BLaER1 treated with 17β-estradiol and CSF1 and Interleukin-3, amounts not matched to agents 10 nM and 100 nM (cell line): ENCODE measurements at regions not wholly inside any gene's neighbourhood (a gene's known extent, or its start where the extent isn't known, plus 50 kb on each side); places are given as distances from the start of the nearest gene placed in this dataset.

ENCODE experiments used
- H3K27ac ChIP-seq, 11 experiments: shearing (Covaris generic); formaldehyde crosslinking; 2 replicates each; pipeline ENCODE4 v1.8.1; 2022
- H3K27me3 ChIP-seq, 11 experiments: shearing (Covaris generic); formaldehyde crosslinking; 2 replicates each; pipeline ENCODE4 v1.8.1; 2022
- H3K36me3 ChIP-seq, 11 experiments: shearing (Covaris generic); formaldehyde crosslinking; 2 replicates each; pipeline ENCODE4 v1.8.1; 2022
- H3K4me1 ChIP-seq, 10 experiments: shearing (Covaris generic); formaldehyde crosslinking; 2 replicates each; pipeline ENCODE4 v1.8.1; 2022
- H3K4me2 ChIP-seq, 11 experiments: shearing (Covaris generic); formaldehyde crosslinking; 2 replicates each; pipeline ENCODE4 v1.8.1; 2022
- H3K4me3 ChIP-seq, 10 experiments: shearing (Covaris generic); formaldehyde crosslinking; 2 replicates each; pipeline ENCODE4 v1.8.1; 2022
- H3K9ac ChIP-seq, 11 experiments: shearing (Covaris generic); formaldehyde crosslinking; 2 replicates each; pipeline ENCODE4 v1.8.1; 2022
- H3K9me3 ChIP-seq, 11 experiments: shearing (Covaris generic); formaldehyde crosslinking; replicated peaks in 1 of 11; 2 replicates each; pipeline ENCODE4 v1.8.1; 2022
- H4K20me1 ChIP-seq, 11 experiments: shearing (Covaris generic); formaldehyde crosslinking; 2 replicates each; pipeline ENCODE4 v1.8.1; 2022
- Cebpa-rat ChIP-seq, 11 experiments: shearing (Covaris generic); IDR thresholded peaks; 2 replicates each; pipeline ENCODE4 v1.8.1; 2022

- no peak overlapping the region for H3K9ac ChIP-seq
- H3K9me3 ChIP-seq, result 0 out of 22 replicates have a peak, but pooled peaks cover 0 to 20% (median 0%) of the 10 kb centered on the region in 11 experiments
- H4K20me1 ChIP-seq, result no peaks in the 10 kb centered on the region
- no peak overlapping the region for H3K27ac ChIP-seq
- no peak overlapping the region for H3K4me2 ChIP-seq
- no peaks in the 10 kb centered on the region for H3K4me1 ChIP-seq
- no peak for TF ChIP-seq Cebpa-rat (IDR thresholded peaks at IDR 0.05)
- no peak overlapping the region for H3K4me3 ChIP-seq
- no peaks in the 10 kb centered on the region for H3K36me3 ChIP-seq
- no peaks in the 10 kb centered on the region for H3K27me3 ChIP-seq
Observed at GRCh38 chrX:104445591-104445990, 120.4 kb upstream of the IL1RAPL2 start.

GRCh38 chrX:104435249-104435648, 130.8 kb upstream of the IL1RAPL2 start:
- Histone ChIP-seq H3K9me3 (peaks cover 0 to 6% (median 0%) of the 10 kb centered on the region in 11 experiments; a peak in 1 of 22 replicates), H3K4me2 (peak overlapping the region in 7 of 11 experiments; percentile 11 to 31 (median 23); a peak in 3 of 22 replicates), H3K27me3 (no peaks in the 10 kb centered on the region), H3K4me1 (peaks cover 0 to 16% (median 9%) of the 10 kb centered on the region in 10 experiments; a peak in 7 of 20 replicates), H3K27ac (no peak overlapping the region), H3K36me3 (no peaks in the 10 kb centered on the region), H3K9ac (no peak overlapping the region), H3K4me3 (no peak overlapping the region), H4K20me1 (no peaks in the 10 kb centered on the region)
- no peak for TF ChIP-seq Cebpa-rat (IDR thresholded peaks at IDR 0.05)

GRCh38 chrX:104432321-104432720, 133.7 kb upstream of the IL1RAPL2 start:
- no peaks in the 10 kb centered on the region for H3K9me3 ChIP-seq
- H3K4me2 ChIP-seq, result no peak overlapping the region
- no peaks in the 10 kb centered on the region for H4K20me1 ChIP-seq
- H3K36me3 ChIP-seq, result no peaks in the 10 kb centered on the region
- H3K4me1 ChIP-seq, result peaks cover 0 to 16% (median 9%) of the 10 kb centered on the region in 10 experiments; a peak in 7 of 20 replicates
- H3K9ac ChIP-seq, result no peak overlapping the region
- no peak overlapping the region for H3K4me3 ChIP-seq
- no peaks in the 10 kb centered on the region for H3K27me3 ChIP-seq
- TF ChIP-seq Cebpa-rat (IDR thresholded peaks at IDR 0.05), result no peak
- H3K27ac ChIP-seq, result no peak overlapping the region

GRCh38 chrX:104430742-104431119, 135.3 kb upstream of the IL1RAPL2 start:
- Histone ChIP-seq H3K27me3 (no peaks in the 10 kb centered on the region), H3K4me3 (no peak overlapping the region), H4K20me1 (no peaks in the 10 kb centered on the region), H3K4me1 (peaks cover 0 to 16% (median 8%) of the 10 kb centered on the region in 10 experiments; a peak in 7 of 20 replicates), H3K27ac (no peak overlapping the region), H3K9ac (no peak overlapping the region), H3K9me3 (no peaks in the 10 kb centered on the region), H3K36me3 (no peaks in the 10 kb centered on the region), H3K4me2 (no peak overlapping the region; a peak in 1 of 22 replicates)
- TF ChIP-seq Cebpa-rat (IDR thresholded peaks at IDR 0.05), result no peak

GRCh38 chrX:104430072-104430741, 135.8 kb upstream of the IL1RAPL2 start:
- no peak overlapping the region for H3K27ac ChIP-seq
- H3K9ac ChIP-seq, result no peak overlapping the region
- peaks cover 0 to 14% (median 7%) of the 10 kb centered on the region in 10 experiments; a peak in 7 of 20 replicates for H3K4me1 ChIP-seq
- no peaks in the 10 kb centered on the region for H4K20me1 ChIP-seq
- H3K27me3 ChIP-seq, result no peaks in the 10 kb centered on the region
- H3K4me3 ChIP-seq, result no peak overlapping the region
- no peaks in the 10 kb centered on the region for H3K36me3 ChIP-seq
- peak overlapping the region in 1 of 11 experiments; percentile 26; a peak in 1 of 22 replicates for H3K4me2 ChIP-seq
- no peak for TF ChIP-seq Cebpa-rat (IDR thresholded peaks at IDR 0.05)
- no peaks in the 10 kb centered on the region for H3K9me3 ChIP-seq

GRCh38 chrX:104428231-104428630, 137.8 kb upstream of the IL1RAPL2 start:
- Histone ChIP-seq H3K4me3 (no peak overlapping the region), H3K27ac (no peak overlapping the region)

GRCh38 chrX:104427693-104428092, 138.3 kb upstream of the IL1RAPL2 start:
- H3K27me3 ChIP-seq, result no peaks in the 10 kb centered on the region
- no peak overlapping the region for H3K4me3 ChIP-seq
- no peak for TF ChIP-seq Cebpa-rat (IDR thresholded peaks at IDR 0.05)
- peaks cover 0 to 4% (median under 1%) of the 10 kb centered on the region in 10 experiments; a peak in 5 of 20 replicates for H3K4me1 ChIP-seq
- no peaks in the 10 kb centered on the region for H3K9me3 ChIP-seq
- H3K4me2 ChIP-seq, result no peak overlapping the region
- no peaks in the 10 kb centered on the region for H3K36me3 ChIP-seq
- no peak overlapping the region for H3K27ac ChIP-seq
- H4K20me1 ChIP-seq, result no peaks in the 10 kb centered on the region
- no peak overlapping the region for H3K9ac ChIP-seq

More at GRCh38 chrX:104428231-104428630, 137.8 kb upstream of the IL1RAPL2 start:
- no peak for TF ChIP-seq Cebpa-rat (IDR thresholded peaks at IDR 0.05)
- H3K36me3 ChIP-seq, result no peaks in the 10 kb centered on the region
- no peaks in the 10 kb centered on the region for H3K27me3 ChIP-seq
- no peaks in the 10 kb centered on the region for H4K20me1 ChIP-seq
- peaks cover 0 to 4% (median 0%) of the 10 kb centered on the region in 10 experiments; a peak in 1 of 20 replicates for H3K4me1 ChIP-seq
- H3K4me2 ChIP-seq, result no peak overlapping the region
- no peak overlapping the region for H3K9ac ChIP-seq
- H3K9me3 ChIP-seq, result no peaks in the 10 kb centered on the region

- Histone ChIP-seq H3K4me2 (no peak overlapping the region), H3K27ac (no peak overlapping the region), H3K4me1 (peaks cover under 1 to 7% (median 4%) of the 10 kb centered on the region in 10 experiments; a peak in 19 of 20 replicates), H3K9ac (no peak overlapping the region), H4K20me1 (no peaks in the 10 kb centered on the region), H3K9me3 (no peaks in the 10 kb centered on the region), H3K36me3 (no peaks in the 10 kb centered on the region), H3K4me3 (no peak overlapping the region), H3K27me3 (no peaks in the 10 kb centered on the region)
- no peak for TF ChIP-seq Cebpa-rat (IDR thresholded peaks at IDR 0.05)
Observed at GRCh38 chrX:104427073-104427472, 138.9 kb upstream of the IL1RAPL2 start.

GRCh38 chrX:104420907-104421306, 145.1 kb upstream of the IL1RAPL2 start:
- H3K4me1 ChIP-seq, result peaks cover 4 to 20% (median 13%) of the 10 kb centered on the region in 10 experiments; a peak in 19 of 20 replicates
- TF ChIP-seq Cebpa-rat (IDR thresholded peaks at IDR 0.05), result no peak
- peaks cover 6 to 16% (median 9%) of the 10 kb centered on the region in 11 experiments; a peak in 14 of 22 replicates for H3K9me3 ChIP-seq
- H3K4me3 ChIP-seq, result no peak overlapping the region
- H4K20me1 ChIP-seq, result no peaks in the 10 kb centered on the region
- H3K27me3 ChIP-seq, result no peaks in the 10 kb centered on the region
- no peak overlapping the region for H3K9ac ChIP-seq
- H3K36me3 ChIP-seq, result no peaks in the 10 kb centered on the region
- no peak overlapping the region for H3K27ac ChIP-seq
- peak overlapping the region in 7 of 11 experiments; percentile 8 to 68 (median 34); a peak in 10 of 22 replicates for H3K4me2 ChIP-seq
